Hematopoietic multipotent progenitor cell treated with erythropoietin and hydrocortisone succinate and interleukin-3 and kit ligand, for 17 days (in vitro differentiated cells): ENCODE measurements at regions not wholly inside any gene's neighbourhood (a gene's known extent, or its start where the extent isn't known, plus 50 kb on each side); places are given as distances from the start of the nearest gene placed in this dataset.

Source experiments
- DNase-seq: peaks from one replicate; pipeline ENCODE4 v3.0.0-alpha.2; 2015; ENCODE audit warnings: low spot score

- DNase-seq: no peak
Measured at GRCh38 chrX:39953879-39954278, 143.9 kb downstream of the BCOR start.

DNA sequence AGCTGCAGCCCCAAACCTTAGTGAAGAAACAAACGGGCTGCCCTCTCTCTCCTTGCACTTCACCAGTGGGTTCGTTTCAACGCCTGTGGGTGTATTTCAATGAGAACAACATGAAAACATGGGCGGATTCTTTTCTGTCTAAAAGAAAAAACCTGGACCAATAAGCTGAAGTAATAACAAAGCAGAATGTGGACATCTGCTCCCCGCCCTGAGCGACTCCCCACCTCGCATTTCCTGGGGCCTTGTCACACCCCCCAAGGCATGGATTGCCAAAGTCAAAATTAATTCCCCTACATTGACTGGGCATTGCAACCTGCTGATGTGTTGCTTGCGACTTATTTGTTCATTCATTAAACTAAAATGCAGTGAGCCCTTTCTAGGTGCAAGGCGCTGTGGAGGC is 142.9 kb downstream of the BCOR start:
- no peak for DNase-seq

DNA sequence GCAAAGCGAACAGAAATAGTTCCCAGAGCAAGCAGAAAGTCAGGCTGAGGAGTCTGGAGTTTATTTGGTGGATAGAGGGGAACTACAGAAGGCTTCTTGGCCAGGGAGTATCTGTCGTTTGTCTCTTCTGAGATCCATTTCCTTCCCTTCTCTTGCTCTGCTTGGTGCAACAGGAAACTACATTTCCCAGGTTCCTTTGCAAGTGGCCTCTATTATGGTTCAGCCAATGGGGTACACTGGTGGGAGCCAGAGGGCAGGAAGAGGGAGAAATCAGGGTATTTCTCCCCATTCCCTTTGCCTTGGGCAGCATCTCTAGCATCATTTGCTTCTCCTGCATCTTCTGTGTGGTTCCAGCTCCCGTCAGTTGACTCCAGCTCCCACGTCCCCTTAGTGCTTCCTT is 142.1 kb downstream of the BCOR start:
- no peak for DNase-seq

DNA sequence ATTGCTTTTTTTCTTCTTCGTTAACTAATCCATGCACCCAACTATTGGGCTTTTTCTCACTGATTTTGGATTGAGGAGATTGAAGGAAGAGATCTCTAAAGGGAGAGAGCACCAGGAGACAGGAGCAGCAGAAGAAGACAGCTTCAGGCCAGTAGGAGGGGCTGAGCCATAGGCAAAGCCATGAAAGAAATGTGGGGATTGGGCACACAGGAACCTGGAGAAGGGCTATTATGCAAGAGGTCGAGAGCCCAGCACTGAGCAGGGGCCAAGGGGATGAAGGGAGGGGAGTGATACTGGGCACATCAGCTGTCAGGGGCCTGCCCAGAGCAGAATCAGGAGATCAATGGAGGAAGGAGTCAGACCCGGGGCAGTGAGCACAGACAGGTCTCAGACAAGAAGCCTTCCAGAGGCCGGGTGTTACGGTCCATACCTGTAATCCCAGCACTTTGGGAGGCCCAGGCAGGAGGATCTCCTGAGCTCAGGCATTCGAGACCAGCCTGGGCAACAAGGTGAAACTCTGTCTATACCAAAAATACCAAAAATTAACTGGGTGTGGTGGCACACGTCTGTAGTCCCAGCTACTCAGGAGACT is 140.9 kb downstream of the BCOR start:
- no peak for DNase-seq

DNA sequence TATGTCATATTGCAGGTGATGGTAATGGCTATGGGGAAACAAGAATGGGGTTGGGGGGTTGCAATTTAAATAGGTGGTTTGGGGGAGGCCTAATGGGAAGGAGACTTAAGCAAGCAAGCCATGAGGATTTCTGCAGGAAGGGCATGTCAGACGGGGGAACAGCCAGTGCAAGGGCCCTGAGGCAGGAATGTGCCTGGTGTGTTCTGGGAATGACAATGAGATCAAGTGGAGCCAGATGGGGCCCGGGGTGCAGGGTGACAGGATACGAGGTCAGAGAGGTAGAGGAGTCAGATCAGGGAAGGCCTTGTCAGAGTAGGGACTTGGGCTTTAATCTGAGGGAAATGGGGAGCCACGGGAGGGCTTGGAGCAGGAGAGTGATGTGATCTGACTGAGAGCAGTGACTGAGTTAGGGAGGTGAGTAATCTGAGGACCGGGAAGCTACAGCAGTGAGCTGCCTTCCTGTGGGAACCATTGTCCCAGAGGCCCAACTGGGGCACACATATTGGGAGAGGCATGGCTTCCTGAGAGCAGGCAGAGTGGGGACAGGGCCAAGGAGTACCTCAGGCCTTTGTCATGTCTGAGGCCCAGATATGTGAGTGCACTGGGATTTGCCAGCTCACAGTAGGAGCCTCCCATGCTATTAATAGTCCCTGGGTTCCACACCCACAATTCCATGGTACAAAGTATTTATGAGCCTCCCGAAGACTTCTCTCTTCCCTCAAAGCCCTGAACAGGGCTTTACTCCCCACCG is 139.8 kb downstream of the BCOR start:
- DNase-seq: no peak

GRCh38 chrX:39958850-39959249 is 138.9 kb downstream of the BCOR start:
- no peak for DNase-seq

GRCh38 chrX:39960219-39960618 is 137.5 kb downstream of the BCOR start:
- DNase-seq: no peak

GRCh38 chrX:39961441-39961840 is 136.3 kb downstream of the BCOR start:
- DNase-seq: no peak

GRCh38 chrX:39965051-39965573 is 132.6 kb downstream of the BCOR start:
- DNase-seq: no peak

DNA sequence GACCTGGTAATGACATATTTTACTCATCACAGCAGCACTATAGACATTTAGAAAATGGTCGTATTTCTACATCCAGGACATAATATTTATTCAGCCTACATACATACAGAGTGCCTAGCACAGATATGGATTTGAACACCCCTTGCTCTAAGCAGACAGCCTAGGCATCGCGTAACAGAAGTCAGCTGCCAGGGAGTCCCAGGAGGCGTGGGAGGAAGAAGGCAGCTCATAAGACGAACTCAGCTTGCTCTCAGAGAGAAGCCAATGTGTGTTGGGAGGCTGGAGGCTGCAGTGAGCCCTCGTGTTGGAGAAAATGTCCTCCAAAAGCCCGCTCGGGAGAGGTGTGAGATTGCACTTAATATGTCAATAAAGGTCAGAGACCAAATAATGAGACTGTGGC is 131.6 kb downstream of the BCOR start:
- no peak for DNase-seq

DNA sequence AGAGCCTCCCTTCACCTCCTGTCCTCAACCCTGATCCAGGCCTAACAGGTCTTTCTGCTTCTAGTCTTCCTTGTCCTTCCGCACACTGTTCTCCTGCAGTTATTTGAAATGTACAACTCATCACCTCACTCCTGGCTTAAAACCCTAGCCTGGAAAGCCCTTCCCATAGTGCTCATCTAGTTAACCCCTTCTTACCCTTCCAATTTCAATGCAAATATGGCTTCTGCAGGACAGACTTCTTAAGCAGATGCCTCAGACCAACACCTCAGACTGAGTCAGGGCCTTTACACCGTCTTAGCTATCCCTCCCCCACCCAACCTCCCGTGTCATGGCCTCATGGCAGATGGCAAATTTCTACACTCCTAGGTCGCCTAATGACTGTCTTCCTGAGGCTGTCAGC is 130.4 kb downstream of the BCOR start:
- no peak for DNase-seq

- no peak for DNase-seq
Measured at GRCh38 chrX:39969099-39969818, 128.5 kb downstream of the BCOR start.

- DNase-seq: no peak
Measured at GRCh38 chrX:39969819-39970504, 127.8 kb downstream of the BCOR start.

GRCh38 chrX:39971760-39972159 is 126.0 kb downstream of the BCOR start:
- no peak for DNase-seq

DNA sequence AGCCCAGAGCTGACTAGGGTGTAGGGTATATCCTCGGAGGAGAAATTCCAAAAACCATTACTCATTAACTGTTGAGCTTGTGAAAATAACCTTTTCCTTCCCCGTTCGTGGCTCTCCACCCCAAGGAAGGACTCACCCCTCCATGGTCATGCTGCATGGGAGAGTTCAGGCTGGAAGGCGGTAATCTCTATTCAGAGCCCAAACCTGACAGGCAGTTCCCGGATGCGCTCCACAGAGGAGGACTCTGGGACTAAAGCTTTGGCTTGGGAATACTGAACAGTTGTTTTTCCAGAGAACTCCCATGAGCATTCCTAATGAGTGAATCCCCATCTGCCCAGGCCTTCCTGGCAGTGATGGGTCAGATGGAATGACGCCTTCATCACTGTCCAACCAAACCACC is 125.4 kb downstream of the BCOR start:
- no peak for DNase-seq

DNA sequence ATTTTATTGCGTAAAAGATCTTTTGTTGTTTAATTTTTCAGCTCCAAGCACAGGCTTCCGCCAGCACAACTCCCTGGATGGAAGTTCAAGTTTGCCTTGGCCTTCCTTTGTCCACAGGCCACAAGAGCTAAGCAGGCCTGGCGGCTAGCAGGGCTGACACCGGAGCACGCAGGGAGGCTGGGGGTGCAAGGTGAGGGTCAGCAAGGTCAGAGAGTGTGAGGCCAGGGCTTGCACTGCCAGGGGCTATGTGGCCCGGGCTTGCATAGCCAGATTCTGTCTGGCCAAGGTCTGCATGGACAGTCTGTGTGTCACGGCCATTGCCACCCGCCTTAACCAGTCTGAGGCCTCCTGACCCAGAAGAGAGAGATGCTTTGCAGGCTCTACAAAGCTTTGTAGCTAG is 123.9 kb downstream of the BCOR start:
- DNase-seq: no peak

DNA sequence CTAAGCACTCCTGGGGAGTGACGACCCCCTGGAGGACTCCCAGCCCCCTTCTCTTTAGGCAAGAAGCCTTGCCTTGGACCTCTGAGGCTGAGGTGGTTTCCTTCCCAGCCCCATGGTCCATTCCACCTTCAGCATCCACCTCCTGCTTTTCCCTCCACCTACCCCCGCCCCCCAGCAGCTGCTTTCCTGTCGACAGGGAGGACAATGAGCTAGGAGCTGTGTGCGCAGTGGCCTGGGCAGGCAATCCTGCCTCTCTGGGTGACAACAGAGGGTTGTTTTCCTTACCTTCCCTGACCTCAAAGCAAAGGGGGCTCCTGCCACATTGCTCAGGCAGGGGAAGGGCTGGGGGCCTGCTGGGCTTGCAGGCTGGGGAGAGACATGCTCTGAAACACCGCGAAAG is 123.5 kb downstream of the BCOR start:
- DNase-seq: no peak

- no peak for DNase-seq
Measured at GRCh38 chrX:39975101-39975925, 122.4 kb downstream of the BCOR start.

- no peak for DNase-seq
Measured at GRCh38 chrX:39981946-39982345, 115.8 kb downstream of the BCOR start.

DNA sequence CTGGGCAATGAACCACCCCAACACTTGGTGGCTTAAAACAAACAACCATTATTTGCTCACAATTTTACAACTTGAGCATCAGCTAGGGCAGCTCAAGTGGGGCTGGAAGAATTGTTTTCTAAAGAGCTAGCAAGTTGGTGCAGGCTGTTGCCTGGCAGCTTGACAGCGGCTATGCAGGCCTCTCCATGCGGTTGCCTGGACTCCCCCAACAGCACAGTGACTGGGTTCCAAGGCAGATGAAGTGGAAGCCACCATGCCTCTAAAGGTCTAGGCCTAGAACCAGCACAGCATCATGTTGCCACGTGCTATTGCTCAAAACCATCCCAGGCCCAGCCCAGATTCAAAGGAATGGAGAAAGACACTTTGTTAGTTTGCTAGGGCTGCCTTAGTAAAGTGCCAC is 114.8 kb downstream of the BCOR start:
- no peak for DNase-seq

GRCh38 chrX:39983715-39984114 is 114.0 kb downstream of the BCOR start:
- no peak for DNase-seq
